A549 (cell line): ENCODE measurements at regions not wholly inside any gene's neighbourhood (a gene's known extent, or its start where the extent isn't known, plus 50 kb on each side); places are given as distances from the start of the nearest gene placed in this dataset.

Experiments
- ATAC-seq, 2 experiments: fragments of 200-7000 bp in 1 of 2; fragments of >200 bp in 1 of 2; cut with Nextera tagmentation in 1 of 2; cut with Tn5 transposase in 1 of 2; 3 replicates each; pipeline versions ENCODE4 v1.8.0 to v1.9.1; 2018 to 2020; ENCODE audit warnings: mild to moderate bottlenecking in 1 of 2, moderate library complexity in 1 of 2
- CTCF ChIA-PET: fragments of 300-600 bp; sonication (Branson Sonifier 250); formaldehyde crosslinking; extraction: SDS; loops from one replicate; lab custom pipeline; 2021; ENCODE audit warnings: antibody characterized with exemption, inconsistent platforms; lab: Yijun Ruan, JAX
- POLR2A ChIA-PET: fragments of 350-600 bp; formaldehyde crosslinking; extraction: SDS; loops from one replicate; lab custom pipeline; 2021; ENCODE audit warnings: antibody characterized with exemption, inconsistent platforms; lab: Yijun Ruan, JAX
- DNase-seq, 2 experiments: peaks; one replicate each; pipeline versions ENCODE4 v3.0.0 to v3.0.0-alpha.2; 2011 to 2016; ENCODE audit warnings: low read depth in 1 of 2, low spot score in 1 of 2
- FAIRE-seq: peaks from 2 replicates; lab custom pipeline; 2011; peaks lifted over from hg19 to GRCh38; lab: Jason Lieb, UNC
- H3K27ac ChIP-seq, 2 experiments: fragments of >200 bp; sonication (Bioruptor Twin); formaldehyde crosslinking; 3 replicates each; pipeline ENCODE4 v1.5.1; 2016 to 2017
- H3K4me1 ChIP-seq: fragments of >200 bp; sonication (Bioruptor Twin); formaldehyde crosslinking; 3 replicates; pipeline ENCODE4 v1.6.1; 2016
- H3K4me2 ChIP-seq: fragments of >200 bp; sonication (Bioruptor Twin); formaldehyde crosslinking; 3 replicates; pipeline ENCODE4 v1.6.1; 2016
- H3K4me3 ChIP-seq: fragments of >200 bp; sonication (Bioruptor Twin); formaldehyde crosslinking; 3 replicates; pipeline ENCODE4 v1.5.1; 2016
- H3K9me3 ChIP-seq: fragments of >200 bp; sonication (Bioruptor Twin); formaldehyde crosslinking; 3 replicates; pipeline ENCODE4 v1.6.1; 2016
- CBX8 ChIP-seq: fragments of 200-600 bp; sonication (generic); IDR thresholded peaks from 2 replicates; pipeline ENCODE4 v1.6.1; 2016
- CHD2 ChIP-seq: fragments of 150-350 bp; IDR thresholded peaks from 2 replicates; pipeline ENCODE4 v1.6.1; 2014; ENCODE audit warnings: low read length; ENCODE audit not compliant: partially characterized antibody
- CHD4 ChIP-seq: fragments of 200-600 bp; sonication (generic); IDR thresholded peaks from 2 replicates; pipeline ENCODE4 v1.6.1; 2016; ENCODE audit warnings: antibody characterized with exemption, mild to moderate bottlenecking, borderline replicate concordance
- CTCF ChIP-seq: fragments of >200 bp; sonication (Bioruptor Twin); formaldehyde crosslinking; IDR thresholded peaks from 3 replicates; pipeline ENCODE4 v1.5.1; 2016
- EP300 ChIP-seq, 2 experiments: fragments of >200 bp; sonication (Bioruptor Twin); formaldehyde crosslinking; IDR thresholded peaks; 2 replicates in 1 of 2; 3 replicates in 1 of 2; pipeline ENCODE4 v1.6.1; 2016 to 2017
- ESRRA ChIP-seq: fragments of 150-350 bp; IDR thresholded peaks from 2 replicates; pipeline ENCODE4 v1.6.1; 2014; ENCODE audit warnings: mild to moderate bottlenecking, low read length, borderline replicate concordance
- FOSL2 ChIP-seq, 2 experiments: fragments of 450-650 bp in 1 of 2; fragments of >200 bp in 1 of 2; sonication (Bioruptor Twin) in 1 of 2; formaldehyde crosslinking; IDR thresholded peaks; 2 replicates each; pipeline versions ENCODE4 v1.5.0 to v1.6.1; 2016 to 2020; ENCODE audit warnings: mild to moderate bottlenecking in 1 of 2, moderate library complexity in 1 of 2
- HEYL ChIP-seq: fragments of 250-450 bp; sonication (Bioruptor Pico); IDR thresholded peaks from 2 replicates; pipeline ENCODE4 v1.8.0; 2021; ENCODE audit warnings: mild to moderate bottlenecking, moderate library complexity
- HOXA7 ChIP-seq: fragments of 250-450 bp; sonication (Bioruptor Pico); IDR thresholded peaks from 2 replicates; pipeline ENCODE4 v1.5.0; 2020; ENCODE audit warnings: mild to moderate bottlenecking, moderate library complexity
- HOXB13 ChIP-seq: fragments of 250-450 bp; sonication (Bioruptor Pico); IDR thresholded peaks from 2 replicates; pipeline ENCODE4 v1.5.0; 2020; ENCODE audit warnings: low read depth, mild to moderate bottlenecking, moderate library complexity
- HOXB5 ChIP-seq: fragments of 250-450 bp; sonication (Bioruptor Pico); IDR thresholded peaks from 2 replicates; pipeline ENCODE4 v1.5.0; 2020; ENCODE audit warnings: mild to moderate bottlenecking, moderate library complexity
- JUNB ChIP-seq: fragments of >200 bp; sonication (Bioruptor Twin); formaldehyde crosslinking; IDR thresholded peaks from 2 replicates; pipeline ENCODE4 v1.6.1; 2016
- KDM1A ChIP-seq: fragments of 200-600 bp; sonication (generic); IDR thresholded peaks from 2 replicates; pipeline ENCODE4 v1.6.1; 2016; ENCODE audit warnings: low read depth, mild to moderate bottlenecking
- MAFK ChIP-seq: fragments of 450-650 bp; IDR thresholded peaks from 2 replicates; pipeline ENCODE4 v1.6.1; 2014; ENCODE audit not compliant: partially characterized antibody
- MYC ChIP-seq: IDR thresholded peaks from 2 replicates; pipeline ENCODE4 v1.6.1; 2012; ENCODE audit warnings: mild to moderate bottlenecking, inconsistent platforms, low read length, improper control_type of control experiment, borderline replicate concordance
- NPAS2 ChIP-seq: fragments of 250-450 bp; sonication (Bioruptor Pico); IDR thresholded peaks from 2 replicates; pipeline ENCODE4 v1.8.0; 2022; ENCODE audit warnings: mild to moderate bottlenecking, moderate library complexity, borderline replicate concordance
- POLR2A ChIP-seq: IDR thresholded peaks from 2 replicates; pipeline ENCODE4 v1.6.1; 2012; ENCODE audit warnings: mild to moderate bottlenecking, low read length
- RAD21 ChIP-seq, 2 experiments: fragments of >200 bp in 1 of 2; sonication (Bioruptor Twin) in 1 of 2; formaldehyde crosslinking in 1 of 2; IDR thresholded peaks in 1 of 2; conservative IDR thresholded peaks in 1 of 2; 2 replicates in 1 of 2; 3 replicates in 1 of 2; pipeline ENCODE4 v1.6.1; 2012 to 2018; ENCODE audit warnings: inconsistent platforms in 1 of 2
- REST ChIP-seq: fragments of 200-600 bp; sonication (generic); IDR thresholded peaks from 2 replicates; pipeline ENCODE4 v1.6.1; 2016; ENCODE audit warnings: antibody characterized with exemption, mild to moderate bottlenecking, moderate library complexity
- SMC3 ChIP-seq: fragments of >200 bp; sonication (Bioruptor Twin); formaldehyde crosslinking; IDR thresholded peaks from 3 replicates; pipeline ENCODE4 v1.6.1; 2018; ENCODE audit warnings: inconsistent platforms
- SREBF2 ChIP-seq: fragments of 450-650 bp; IDR thresholded peaks from 2 replicates; pipeline ENCODE4 v1.6.1; 2014; ENCODE audit warnings: mild to moderate bottlenecking, moderate library complexity
- TFCP2L1 ChIP-seq: fragments of 250-450 bp; sonication (Bioruptor Pico); IDR thresholded peaks from 2 replicates; pipeline ENCODE4 v1.5.0; 2021; ENCODE audit warnings: mild to moderate bottlenecking
- TP53 ChIP-seq: fragments of 250-450 bp; sonication (Bioruptor Pico); IDR thresholded peaks from 2 replicates; pipeline ENCODE4 v1.5.0; 2021; ENCODE audit warnings: mild to moderate bottlenecking, moderate library complexity
- WGBS: methylation state at CpG from one replicate; pipeline ENCODE4 v1.1.6; 2017; ENCODE audit errors: missing lambda C conversion rate; 5-methylcytosine and 5-hydroxymethylcytosine counted together

GRCh38 chr11:131099013-131099412 is 182.7 kb upstream of the SNX19 start:
- FAIRE-seq (no peak), ATAC-seq (peak; percentile 63 to 64; a peak in 5 of 6 replicates), DNase-seq (peak in 1 of 2 experiments; percentile 38)
- Histone ChIP-seq H3K27ac (no peak overlapping the region), H3K9me3 (no peaks in the 10 kb centered on the region), H3K4me3 (no peak overlapping the region), H3K4me1 (peaks cover 6% of the 10 kb centered on the region; the same call in 1 of the 3 replicates), H3K4me2 (peak overlapping the region; percentile 19; the same call in 1 of the 3 replicates)
- ChIA-PET POLR2A (no interaction called here), CTCF (no interaction called here)
- 7% methylated on average over 6 of the region's 6 CpGs for WGBS
- no peak for TF ChIP-seq FOSL2 (IDR thresholded peaks at IDR 0.05)
- TF ChIP-seq FOSL2 (CRISPR knock-in tag; IDR thresholded peaks at IDR 0.05) = peak; percentile 60
- no peak for TF ChIP-seq KDM1A
- peak; percentile 39; the same call in 1 of the 2 replicates for TF ChIP-seq JUNB
- TF ChIP-seq SREBF2 = no peak
- TF ChIP-seq CTCF = no peak

GRCh38 chr11:131099746-131100145 is 183.5 kb upstream of the SNX19 start:
- peaks cover 6% of the 10 kb centered on the region; the same call in 1 of the 3 replicates for H3K4me1 ChIP-seq
- POLR2A ChIA-PET = no interaction called here
- 25% methylated on average over 1 of the region's 1 CpG for WGBS
- TF ChIP-seq NPAS2 (CRISPR knock-in tag) (no peak), TP53 (CRISPR knock-in tag) (no peak), HOXA7 (CRISPR knock-in tag) (no peak), CBX8 (no peak), MAFK (no peak), HOXB13 (no peak), JUNB (no peak), CHD4 (no peak), HOXB5 (CRISPR knock-in tag) (no peak), REST (no peak), TFCP2L1 (CRISPR knock-in tag) (no peak)
- TF ChIP-seq, all 56 proteins: peak for 0
- no peak overlapping the region for H3K4me3 ChIP-seq
- no peak for FAIRE-seq
- H3K27ac ChIP-seq = no peak overlapping the region
- H3K4me2 ChIP-seq = no peak overlapping the region
- no peak for ATAC-seq
- CTCF ChIA-PET = no interaction called here
- no peak for DNase-seq
- H3K9me3 ChIP-seq = no peaks in the 10 kb centered on the region

GRCh38 chr11:131108760-131109159 is 192.5 kb upstream of the SNX19 start:
- 0% methylated on average over 1 of the region's 1 CpG for WGBS
- ChIA-PET POLR2A (no interaction called here), CTCF (no interaction called here)
- no peak for ATAC-seq
- no peak for FAIRE-seq
- Histone ChIP-seq H3K9me3 (no peaks in the 10 kb centered on the region), H3K4me3 (no peak overlapping the region), H3K27ac (no peak overlapping the region), H3K4me2 (no peak overlapping the region), H3K4me1 (no peaks in the 10 kb centered on the region)
- DNase-seq = peak in 1 of 2 experiments; percentile 13
- TF ChIP-seq CHD2 (no peak), MYC (no peak), SMC3 (no peak), CHD4 (no peak), RAD21 (conservative IDR thresholded peaks at IDR 0.05 in 1 of 2, IDR thresholded peaks at IDR 0.05 in 1 of 2) (no peak), CTCF (no peak), HOXB5 (CRISPR knock-in tag) (no peak), EP300 (IDR thresholded peaks at IDR 0.05) (no peak), ESRRA (no peak), HEYL (CRISPR knock-in tag) (no peak), POLR2A (no peak), JUNB (no peak), REST (no peak)
